Thymus (tissue), 11 donors: ENCODE measurements at regions not wholly inside any gene's neighbourhood (a gene's known extent, or its start where the extent isn't known, plus 50 kb on each side); places are given as distances from the start of the nearest gene placed in this dataset.

Experiments used
- DNase-seq, 9 donors: peaks; one replicate each; pipeline ENCODE4 v3.0.0-alpha.2; 2013; ENCODE audit warnings: low spot score in 9 of 9, low read depth in 6 of 9, missing footprints in 1 of 9
- H3K27ac ChIP-seq, 2 donors: one replicate each; pipeline ENCODE4 v1.5.1; 2013; ENCODE audit warnings: control low read depth in 1 of 2, low read depth in 1 of 2, low read length in 1 of 2, mild to moderate bottlenecking in 1 of 2, moderate library complexity in 1 of 2
- H3K27me3 ChIP-seq, 2 donors: one replicate each; pipeline ENCODE4 v1.5.1; 2013; ENCODE audit warnings: low read length in 1 of 2; ENCODE audit not compliant: control insufficient read depth in 2 of 2, insufficient read depth in 1 of 2
- H3K36me3 ChIP-seq, 2 donors: one replicate each; pipeline ENCODE4 v1.5.1; 2013; ENCODE audit warnings: low read length in 1 of 2, mild to moderate bottlenecking in 1 of 2, moderate library complexity in 1 of 2; ENCODE audit not compliant: control insufficient read depth in 2 of 2, insufficient read depth in 2 of 2
- H3K4me1 ChIP-seq, 2 donors: one replicate each; pipeline ENCODE4 v1.5.1; 2013; ENCODE audit warnings: low read length in 2 of 2; ENCODE audit not compliant: control insufficient read depth in 2 of 2, insufficient read depth in 2 of 2
- H3K4me3 ChIP-seq, 2 donors: one replicate each; pipeline ENCODE4 v1.5.1; 2013; ENCODE audit warnings: low read length in 2 of 2, control low read depth in 1 of 2, mild to moderate bottlenecking in 1 of 2
- H3K9me3 ChIP-seq, 2 donors: one replicate each; pipeline ENCODE4 v1.5.1; 2013; ENCODE audit warnings: low read length in 1 of 2, mild to moderate bottlenecking in 1 of 2; ENCODE audit not compliant: control insufficient read depth in 2 of 2, insufficient read depth in 1 of 2
- WGBS: extraction: QIAGEN DNeasy Blood & Tissue Kit; methylation state at CpG from one replicate; pipeline ENCODE4 v1.1.7; 2013; 5-methylcytosine and 5-hydroxymethylcytosine counted together
- donor health status: healthy.

- no peaks in the 10 kb centered on the region for H3K9me3 ChIP-seq
- WGBS: 76% methylated on average over 4 of the region's 4 CpGs
- H3K27ac ChIP-seq: no peak overlapping the region
Observed at GRCh38 chr4:28702571-28702970, 1841.9 kb downstream of the STIM2 start.

GRCh38 chr4:28709891-28710290 is 1849.2 kb downstream of the STIM2 start:
- no peak overlapping the region for H3K27ac ChIP-seq
- H3K9me3 ChIP-seq: no peaks in the 10 kb centered on the region
- H3K27me3 ChIP-seq: no peaks in the 10 kb centered on the region
- no peak for DNase-seq
- no peaks in the 10 kb centered on the region for H3K4me1 ChIP-seq
- 83% methylated on average over 3 of the region's 3 CpGs for WGBS
- no peak overlapping the region for H3K4me3 ChIP-seq
- no peaks in the 10 kb centered on the region for H3K36me3 ChIP-seq

More at GRCh38 chr4:28702571-28702970, 1841.9 kb downstream of the STIM2 start:
- no peak for DNase-seq
- Histone ChIP-seq H3K27me3 (no peaks in the 10 kb centered on the region), H3K36me3 (no peaks in the 10 kb centered on the region), H3K4me3 (no peak overlapping the region), H3K4me1 (no peaks in the 10 kb centered on the region)

- WGBS: 89% methylated on average over 6 of the region's 6 CpGs
Observed at GRCh38 chr4:28723371-28723770, 1862.7 kb downstream of the STIM2 start.

GRCh38 chr4:28724239-28724638 is 1863.6 kb downstream of the STIM2 start:
- Histone ChIP-seq H3K4me1 (no peaks in the 10 kb centered on the region), H3K27me3 (no peaks in the 10 kb centered on the region), H3K4me3 (no peak overlapping the region), H3K9me3 (no peaks in the 10 kb centered on the region), H3K27ac (no peak overlapping the region), H3K36me3 (no peaks in the 10 kb centered on the region)
- WGBS: 97% methylated on average over 1 of the region's 1 CpG
- DNase-seq: no peak

More at GRCh38 chr4:28723371-28723770, 1862.7 kb downstream of the STIM2 start:
- Histone ChIP-seq H3K36me3 (no peaks in the 10 kb centered on the region), H3K27me3 (no peaks in the 10 kb centered on the region), H3K27ac (no peak overlapping the region), H3K4me1 (no peaks in the 10 kb centered on the region), H3K9me3 (no peaks in the 10 kb centered on the region), H3K4me3 (no peak overlapping the region)
- no peak for DNase-seq

GRCh38 chr4:28730304-28730703 is 1869.7 kb downstream of the STIM2 start:
- H3K4me3 ChIP-seq: no peak overlapping the region
- DNase-seq: no peak
- no peaks in the 10 kb centered on the region for H3K4me1 ChIP-seq
- peaks cover 0 to 9% of the 10 kb centered on the region in 2 donors for H3K9me3 ChIP-seq
- no peak overlapping the region for H3K27ac ChIP-seq
- WGBS: 85% methylated on average over 2 of the region's 2 CpGs
- no peaks in the 10 kb centered on the region for H3K27me3 ChIP-seq
- no peaks in the 10 kb centered on the region for H3K36me3 ChIP-seq

- 82% methylated on average over 4 of the region's 4 CpGs for WGBS
- no peaks in the 10 kb centered on the region for H3K9me3 ChIP-seq
- no peak overlapping the region for H3K4me3 ChIP-seq
- DNase-seq: no peak
- no peaks in the 10 kb centered on the region for H3K27me3 ChIP-seq
- H3K4me1 ChIP-seq: no peaks in the 10 kb centered on the region
- no peaks in the 10 kb centered on the region for H3K36me3 ChIP-seq
- no peak overlapping the region for H3K27ac ChIP-seq
Observed at GRCh38 chr4:28744066-28744465, 1883.4 kb downstream of the STIM2 start.

- Histone ChIP-seq H3K4me3 (no peak overlapping the region), H3K36me3 (no peaks in the 10 kb centered on the region), H3K4me1 (no peaks in the 10 kb centered on the region), H3K9me3 (no peaks in the 10 kb centered on the region), H3K27ac (no peak overlapping the region), H3K27me3 (no peaks in the 10 kb centered on the region)
- WGBS: 66% methylated on average over 3 of the region's 3 CpGs
- DNase-seq: no peak
Observed at GRCh38 chr4:28754376-28754775, 1893.7 kb downstream of the STIM2 start.

- no peaks in the 10 kb centered on the region for H3K4me1 ChIP-seq
- no peak overlapping the region for H3K27ac ChIP-seq
- no peaks in the 10 kb centered on the region for H3K27me3 ChIP-seq
- no peaks in the 10 kb centered on the region for H3K9me3 ChIP-seq
- DNase-seq: no peak
- H3K4me3 ChIP-seq: no peak overlapping the region
- WGBS: 68% methylated on average over 2 of the region's 2 CpGs
- H3K36me3 ChIP-seq: no peaks in the 10 kb centered on the region
Observed at GRCh38 chr4:28755081-28755480, 1894.4 kb downstream of the STIM2 start.

GRCh38 chr4:28759064-28759463 is 1898.4 kb downstream of the STIM2 start:
- H3K9me3 ChIP-seq: no peaks in the 10 kb centered on the region

GRCh38 chr4:28760003-28760402 is 1899.4 kb downstream of the STIM2 start:
- no peak overlapping the region for H3K4me3 ChIP-seq
- H3K27ac ChIP-seq: no peak overlapping the region
- H3K36me3 ChIP-seq: no peaks in the 10 kb centered on the region
- peaks cover 0 to 8% of the 10 kb centered on the region in 2 donors for H3K9me3 ChIP-seq
- 89% methylated on average over 6 of the region's 6 CpGs for whole genome bisulfite sequencing
- H3K27me3 ChIP-seq: no peaks in the 10 kb centered on the region
- no peak for DNase-seq
- H3K4me1 ChIP-seq: no peaks in the 10 kb centered on the region

More at GRCh38 chr4:28759064-28759463, 1898.4 kb downstream of the STIM2 start:
- Histone ChIP-seq H3K4me1 (no peaks in the 10 kb centered on the region), H3K4me3 (no peak overlapping the region), H3K27me3 (no peaks in the 10 kb centered on the region), H3K36me3 (no peaks in the 10 kb centered on the region), H3K27ac (no peak overlapping the region)
- DNase-seq: no peak
